ENCODE measurements at regions not wholly inside any gene's neighbourhood (a gene's known extent, or its start where the extent isn't known, plus 50 kb on each side); places are given as distances from the start of the nearest gene placed in this dataset.

DNA sequence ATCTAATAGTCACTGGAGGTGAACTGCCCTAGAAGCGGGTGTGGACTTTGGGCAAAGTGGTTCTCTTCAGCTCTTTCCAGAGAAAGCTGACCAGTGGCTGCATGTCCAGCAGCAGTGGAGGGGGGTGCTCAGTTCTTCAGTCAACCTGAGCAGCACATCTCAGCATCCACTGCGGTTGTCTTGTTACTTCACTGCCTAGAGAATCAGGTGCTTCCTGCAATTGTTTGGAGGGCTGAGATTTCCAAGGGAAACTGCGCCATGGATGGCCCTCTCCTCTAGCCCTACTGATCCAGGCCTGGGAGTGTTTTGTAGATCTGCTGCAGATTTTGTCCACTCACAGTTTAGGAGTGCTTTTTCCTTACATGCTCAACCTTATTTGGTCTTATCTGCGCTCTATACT, 65.6 kb upstream of the CFAP161 start:
- DNase-seq (ENCODE audit: low read depth): no peak
- TF ChIP-seq, protein P1, sequence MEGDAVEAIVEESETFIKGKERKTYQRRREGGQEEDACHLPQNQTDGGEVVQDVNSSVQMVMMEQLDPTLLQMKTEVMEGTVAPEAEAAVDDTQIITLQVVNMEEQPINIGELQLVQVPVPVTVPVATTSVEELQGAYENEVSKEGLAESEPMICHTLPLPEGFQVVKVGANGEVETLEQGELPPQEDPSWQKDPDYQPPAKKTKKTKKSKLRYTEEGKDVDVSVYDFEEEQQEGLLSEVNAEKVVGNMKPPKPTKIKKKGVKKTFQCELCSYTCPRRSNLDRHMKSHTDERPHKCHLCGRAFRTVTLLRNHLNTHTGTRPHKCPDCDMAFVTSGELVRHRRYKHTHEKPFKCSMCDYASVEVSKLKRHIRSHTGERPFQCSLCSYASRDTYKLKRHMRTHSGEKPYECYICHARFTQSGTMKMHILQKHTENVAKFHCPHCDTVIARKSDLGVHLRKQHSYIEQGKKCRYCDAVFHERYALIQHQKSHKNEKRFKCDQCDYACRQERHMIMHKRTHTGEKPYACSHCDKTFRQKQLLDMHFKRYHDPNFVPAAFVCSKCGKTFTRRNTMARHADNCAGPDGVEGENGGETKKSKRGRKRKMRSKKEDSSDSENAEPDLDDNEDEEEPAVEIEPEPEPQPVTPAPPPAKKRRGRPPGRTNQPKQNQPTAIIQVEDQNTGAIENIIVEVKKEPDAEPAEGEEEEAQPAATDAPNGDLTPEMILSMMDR (conservative IDR thresholded peaks at IDR 0.05; ENCODE audit: low read length): no peak
- no peak overlapping the region for H3K4me3 ChIP-seq (ENCODE audit: low read length)

DNA sequence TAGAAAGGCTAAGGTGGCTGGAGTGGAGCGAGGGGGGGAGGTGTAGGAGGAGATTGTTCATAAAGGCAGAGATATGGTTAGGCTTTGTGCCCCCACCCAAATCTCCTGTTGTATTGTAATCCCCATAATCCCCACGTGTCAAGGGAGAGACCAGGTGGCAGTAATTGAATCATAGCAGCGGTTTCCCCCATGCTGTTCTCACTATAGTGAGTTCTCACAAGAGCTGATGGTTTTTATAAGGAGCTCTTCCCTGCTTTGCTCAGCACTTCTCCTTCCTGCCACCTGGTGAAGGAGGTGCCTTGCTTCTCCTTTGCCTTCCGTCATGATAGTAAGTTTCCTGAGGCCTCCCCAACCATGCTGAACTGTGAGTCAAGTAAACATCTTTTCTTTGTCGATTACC, 64.7 kb upstream of the CFAP161 start:
- TF ChIP-seq, protein P1 (conservative IDR thresholded peaks at IDR 0.05; ENCODE audit: low read length): no peak
- no peak overlapping the region for H3K4me3 ChIP-seq (ENCODE audit: low read length)
- DNase-seq (ENCODE audit: low read depth): no peak

DNA sequence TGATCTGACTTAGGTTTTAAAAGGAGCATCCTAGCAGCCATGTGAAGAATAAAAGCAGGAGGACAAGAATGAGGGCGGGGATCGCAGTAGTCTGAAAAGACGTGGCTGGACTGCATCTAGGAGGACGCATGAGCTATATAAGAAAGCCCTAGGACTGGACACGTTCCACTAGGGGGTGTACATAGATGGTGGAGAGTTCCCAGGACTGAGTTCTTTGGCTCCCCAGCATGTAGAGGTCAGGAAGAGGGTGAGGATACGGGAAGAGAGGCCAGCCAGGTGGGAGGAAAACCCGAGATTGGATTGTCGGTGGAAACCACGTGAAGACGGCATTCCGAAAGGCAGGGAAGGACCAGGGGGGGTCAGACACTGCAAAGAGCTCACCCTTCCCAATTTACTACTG, 64.2 kb upstream of the CFAP161 start:
- H3K4me3 ChIP-seq (ENCODE audit: low read length): no peak overlapping the region
- no peak for DNase-seq (ENCODE audit: low read depth)
- TF ChIP-seq, protein P1 (conservative IDR thresholded peaks at IDR 0.05; ENCODE audit: low read length): no peak

DNA sequence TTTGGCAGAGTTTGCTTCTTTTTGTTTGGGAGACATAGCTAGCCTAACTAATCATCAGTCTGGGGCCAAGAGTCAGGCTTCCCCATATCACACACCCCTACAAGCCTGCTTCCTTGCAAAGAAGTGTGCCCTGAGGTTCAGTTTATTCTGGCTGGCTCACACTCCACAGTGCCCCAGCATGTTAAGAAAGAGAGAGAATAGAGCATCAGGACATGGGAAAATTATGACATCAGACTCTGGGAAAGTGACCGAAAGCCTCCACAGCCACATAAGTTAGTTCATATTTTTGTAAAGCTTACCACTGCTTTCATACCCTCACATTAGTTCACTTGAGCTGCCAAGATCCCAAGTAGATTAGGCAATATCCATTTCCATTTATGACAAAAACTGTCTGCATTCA, 63.0 kb upstream of the CFAP161 start:
- TF ChIP-seq, protein P1 (conservative IDR thresholded peaks at IDR 0.05; ENCODE audit: low read length): no peak
- peak; percentile 76 for DNase-seq (ENCODE audit: low read depth)
- H3K4me3 ChIP-seq (ENCODE audit: low read length): no peak overlapping the region

DNA sequence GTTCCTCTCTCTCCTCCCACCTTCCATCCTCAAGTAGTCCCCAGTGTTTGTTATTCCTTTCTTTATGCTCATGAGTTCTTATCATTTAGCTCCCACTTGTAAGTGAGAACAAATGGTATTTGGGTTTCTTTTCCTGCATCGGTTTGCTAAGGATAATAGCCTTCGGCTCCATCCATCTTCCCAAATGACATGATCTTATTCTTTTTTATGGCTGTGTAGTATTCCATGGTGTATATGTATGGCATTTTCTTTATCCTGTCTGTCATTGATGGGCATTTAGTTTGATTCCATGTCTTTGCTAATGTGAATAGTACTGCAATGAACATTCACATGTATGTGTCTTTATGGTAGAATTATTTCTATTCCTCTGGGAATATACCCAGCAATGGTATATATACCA, 62.4 kb upstream of the CFAP161 start:
- DNase-seq (ENCODE audit: low read depth): no peak
- no peak overlapping the region for H3K4me3 ChIP-seq (ENCODE audit: low read length)
- TF ChIP-seq, protein P1 (conservative IDR thresholded peaks at IDR 0.05; ENCODE audit: low read length): no peak

DNA sequence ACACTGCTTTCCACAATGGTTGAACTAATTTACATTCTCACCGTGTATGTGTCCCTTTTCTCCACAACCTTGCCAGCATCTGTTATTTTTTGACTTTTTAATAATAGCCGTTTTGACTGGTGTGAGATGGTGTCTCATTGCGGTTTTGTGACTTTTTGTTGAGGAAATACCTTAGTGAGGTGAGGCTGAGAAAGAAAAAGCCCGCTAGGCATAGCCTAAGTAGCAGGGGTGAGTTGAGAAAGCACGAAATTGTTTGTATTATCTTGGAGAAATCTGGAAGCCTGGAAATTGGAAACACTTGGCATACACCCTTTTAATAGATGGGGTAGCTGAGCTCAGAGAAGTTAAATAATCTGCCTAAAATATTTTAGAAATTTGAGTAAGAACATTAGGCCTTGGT, 61.5 kb upstream of the CFAP161 start:
- TF ChIP-seq, protein P1 (conservative IDR thresholded peaks at IDR 0.05; ENCODE audit: low read length): no peak
- H3K4me3 ChIP-seq (ENCODE audit: low read length): no peak overlapping the region
- DNase-seq (ENCODE audit: low read depth): no peak

DNA sequence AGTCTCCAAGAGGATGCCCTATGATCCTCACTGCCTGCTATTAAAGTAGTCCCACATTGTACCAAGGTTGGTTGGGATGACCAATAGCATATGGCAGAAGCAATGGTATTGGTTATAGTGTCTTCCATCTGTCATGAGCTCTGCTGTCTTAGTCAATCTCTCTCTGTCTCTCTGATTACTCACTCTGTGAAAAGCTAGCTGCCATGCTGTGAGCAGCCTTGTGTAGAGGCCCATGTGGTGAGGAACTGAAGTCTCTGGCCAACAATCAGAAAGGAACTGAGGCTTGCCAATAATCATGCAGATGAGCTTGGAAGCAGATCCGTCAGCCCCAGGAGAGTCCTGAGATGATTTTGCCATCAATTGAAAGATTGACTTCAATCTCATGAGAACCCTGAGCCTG, 60.3 kb upstream of the CFAP161 start:
- no peak overlapping the region for H3K4me3 ChIP-seq (ENCODE audit: low read length)
- TF ChIP-seq, protein P1 (conservative IDR thresholded peaks at IDR 0.05; ENCODE audit: low read length): no peak
- DNase-seq (ENCODE audit: low read depth): peak; percentile 29
